HepG2 (cell line): ENCODE measurements at regions not wholly inside any gene's neighbourhood (a gene's known extent, or its start where the extent isn't known, plus 50 kb on each side); places are given as distances from the start of the nearest gene placed in this dataset.

Experiments
- ATAC-seq: fragments of 200-7000 bp; cut with Tn5 transposase; 3 replicates; pipeline ENCODE4 v1.9.1; 2020; ENCODE audit warnings: mild to moderate bottlenecking, moderate library complexity
- BruUV-seq: library from RNA; stranded (reverse); fragments of 400-500 nt; replicated peaks from 2 replicates; lab custom pipeline; 2021; lab: Mats Ljungman, UMichigan
- CTCF ChIA-PET: fragments of 300-600 bp; formaldehyde crosslinking; extraction: SDS; loops from one replicate; lab custom pipeline; 2021; ENCODE audit warnings: low total read pairs, inconsistent platforms, low intra/inter-chr PET ratio; lab: Yijun Ruan, JAX
- POLR2A ChIA-PET: fragments of 350-600 bp; sonication (Branson Sonifier 250); formaldehyde crosslinking; loops from one replicate; lab custom pipeline; 2020; ENCODE audit warnings: antibody characterized with exemption, inconsistent platforms; lab: Yijun Ruan, JAX
- DNase-seq: peaks from one replicate; pipeline ENCODE4 v3.0.0-alpha.2; 2015; ENCODE audit warnings: low spot score
- FAIRE-seq: peaks from 3 replicates; lab custom pipeline; 2011; peaks lifted over from hg19 to GRCh38; lab: Jason Lieb, UNC
- H2AFZ ChIP-seq: one replicate; pipeline ENCODE4 v1.6.1; 2011; ENCODE audit warnings: low read length, inconsistent platforms
- H3K27ac ChIP-seq: fragments of 300-600 bp; 3 replicates; pipeline ENCODE4 v1.8.0; 2011; ENCODE audit warnings: mixed run types, mild to moderate bottlenecking, mixed read lengths, low read length, inconsistent platforms; ENCODE audit not compliant: insufficient read depth; ENCODE audit errors: extremely low read length
- H3K27me3 ChIP-seq, 2 experiments: fragments of 200-600 bp in 1 of 2; 2 replicates in 1 of 2; 3 replicates in 1 of 2; pipeline versions ENCODE4 v1.6.0 to v1.8.0; 2011; ENCODE audit warnings: low read length in 2 of 2, mild to moderate bottlenecking in 2 of 2, moderate library complexity in 2 of 2, inconsistent platforms in 1 of 2; ENCODE audit not compliant: insufficient read depth in 2 of 2, control insufficient read depth in 1 of 2
- H3K36me3 ChIP-seq, 2 experiments: fragments of 200-600 bp in 1 of 2; replicated peaks in 1 of 2; 2 replicates in 1 of 2; 3 replicates in 1 of 2; pipeline versions ENCODE4 v1.5.1 to v1.8.0; 2011; ENCODE audit warnings: low read length in 2 of 2, inconsistent platforms in 1 of 2; ENCODE audit not compliant: insufficient read depth in 2 of 2, control insufficient read depth in 1 of 2
- H3K4me1 ChIP-seq: 2 replicates; pipeline ENCODE4 v1.5.1; 2012; ENCODE audit warnings: low read length, inconsistent platforms; ENCODE audit not compliant: insufficient read depth
- H3K4me2 ChIP-seq: 2 replicates; pipeline ENCODE4 v1.6.0; 2011; ENCODE audit warnings: low read depth, low read length, inconsistent platforms
- H3K4me3 ChIP-seq, 3 experiments: fragments of 200-600 bp in 1 of 3; sonication (generic), shearing (Covaris generic) in 1 of 3; replicated peaks in 1 of 3; 2 replicates each; pipeline ENCODE4 v1.5.1; 2011 to 2016; ENCODE audit warnings: low read length in 3 of 3, inconsistent platforms in 2 of 3, low read depth in 2 of 3, mild to moderate bottlenecking in 2 of 3, control low read depth in 1 of 3, mixed read lengths in 1 of 3; ENCODE audit not compliant: insufficient read depth in 1 of 3
- H3K79me2 ChIP-seq: one replicate; pipeline ENCODE4 v1.6.1; 2011; ENCODE audit warnings: low read length, inconsistent platforms; ENCODE audit not compliant: insufficient read depth
- H3K9ac ChIP-seq: 2 replicates; pipeline ENCODE4 v1.6.0; 2011; ENCODE audit warnings: mild to moderate bottlenecking, low read depth, low read length, inconsistent platforms; ENCODE audit not compliant: insufficient read depth
- H3K9me3 ChIP-seq: 2 replicates; pipeline ENCODE4 v1.5.1; 2012; ENCODE audit warnings: mild to moderate bottlenecking, low read length
- H4K20me1 ChIP-seq: 2 replicates; pipeline ENCODE4 v1.6.0; 2011; ENCODE audit warnings: inconsistent platforms, mild to moderate bottlenecking, low read length, moderate library complexity; ENCODE audit not compliant: insufficient read depth
- CENPT ChIP-seq: sonication (generic); formaldehyde crosslinking; IDR thresholded peaks from 2 replicates; pipeline ENCODE4 v1.8.0; 2022; ENCODE audit warnings: low read depth, mild to moderate bottlenecking, moderate library complexity, missing genetic modification reagents
- HNF1B ChIP-seq: sonication (generic); formaldehyde crosslinking; IDR thresholded peaks from 2 replicates; pipeline ENCODE4 v1.5.1; 2020; ENCODE audit warnings: mild to moderate bottlenecking, moderate library complexity, missing genetic modification reagents
- HNRNPLL ChIP-seq: fragments of 200-400 bp; formaldehyde crosslinking; IDR thresholded peaks from 2 replicates; pipeline ENCODE4 v1.6.1; 2017; ENCODE audit warnings: mild to moderate bottlenecking, low read depth, low read length; ENCODE audit not compliant: poor library complexity, severe bottlenecking
- IKZF4 ChIP-seq: sonication (generic); formaldehyde crosslinking; IDR thresholded peaks from 2 replicates; pipeline ENCODE4 v1.5.1; 2020; ENCODE audit warnings: borderline replicate concordance, mild to moderate bottlenecking, low read depth, missing genetic modification reagents; ENCODE audit errors: not compliant biosample characterization
- IRF1 ChIP-seq: sonication (generic); formaldehyde crosslinking; IDR thresholded peaks from 2 replicates; pipeline ENCODE4 v1.4.0; 2020; ENCODE audit warnings: low read depth, mild to moderate bottlenecking, missing genetic modification reagents
- NCOA5 ChIP-seq: sonication (generic); formaldehyde crosslinking; IDR thresholded peaks from 2 replicates; pipeline ENCODE4 v1.4.0; 2020; ENCODE audit warnings: missing genetic modification reagents
- NR2F2 ChIP-seq: IDR thresholded peaks from 2 replicates; pipeline ENCODE4 v1.6.1; 2012; ENCODE audit warnings: low read depth, inconsistent platforms, borderline replicate concordance
- PBX2 ChIP-seq: IDR thresholded peaks from 2 replicates; pipeline ENCODE4 v1.6.1; 2016; ENCODE audit warnings: control low read depth
- PCBP2 ChIP-seq: fragments of 200-400 bp; formaldehyde crosslinking; optimal IDR thresholded peaks from 2 replicates; pipeline ENCODE3; 2018; ENCODE audit warnings: low read length, low read depth; ENCODE audit not compliant: poor library complexity, severe bottlenecking
- POLR2G ChIP-seq: fragments of 200-400 bp; formaldehyde crosslinking; IDR thresholded peaks from 2 replicates; pipeline ENCODE4 v1.6.1; 2018; ENCODE audit warnings: mild to moderate bottlenecking, low read depth, low read length, moderate library complexity
- RNF2 ChIP-seq: fragments of 450-650 bp; conservative IDR thresholded peaks from 2 replicates; pipeline ENCODE4 v1.6.1; 2016; ENCODE audit warnings: low read depth
- SMC3 ChIP-seq: IDR thresholded peaks from 2 replicates; pipeline ENCODE4 v1.6.1; 2011; ENCODE audit warnings: low read length, improper control_type of control experiment
- SMYD3 ChIP-seq: sonication (generic); formaldehyde crosslinking; IDR thresholded peaks from 2 replicates; pipeline ENCODE4 v1.8.1; 2023; ENCODE audit warnings: mild to moderate bottlenecking, missing genetic modification reagents
- YEATS2 ChIP-seq: sonication (generic); formaldehyde crosslinking; IDR thresholded peaks from 2 replicates; pipeline ENCODE4 v1.4.0; 2020; ENCODE audit warnings: missing genetic modification reagents, borderline replicate concordance
- ZHX1 ChIP-seq: sonication (generic); formaldehyde crosslinking; IDR thresholded peaks from 2 replicates; pipeline ENCODE4 v1.8.1; 2022; ENCODE audit warnings: low read depth, mild to moderate bottlenecking, missing genetic modification reagents
- ZNF17 ChIP-seq: sonication (generic); formaldehyde crosslinking; IDR thresholded peaks from 2 replicates; pipeline ENCODE4 v1.5.0; 2020; ENCODE audit warnings: mild to moderate bottlenecking, missing genetic modification reagents
- ZNF260 ChIP-seq: sonication (generic); formaldehyde crosslinking; IDR thresholded peaks from 2 replicates; pipeline ENCODE4 v1.4.0; 2020; ENCODE audit warnings: missing genetic modification reagents, low read depth, mild to moderate bottlenecking, borderline replicate concordance
- ZNF383 ChIP-seq: sonication (generic); formaldehyde crosslinking; IDR thresholded peaks from 2 replicates; pipeline ENCODE4 v1.4.0; 2020; ENCODE audit warnings: missing genetic modification reagents, mild to moderate bottlenecking, borderline replicate concordance
- ZNF572 ChIP-seq: sonication (generic); formaldehyde crosslinking; IDR thresholded peaks from 2 replicates; pipeline ENCODE4 v1.5.1; 2020; ENCODE audit warnings: mild to moderate bottlenecking, missing genetic modification reagents
- WGBS: methylation state at CpG from one replicate; pipeline ENCODE4 v1.1.6; 2017; ENCODE audit warnings: low lambda C conversion rate; 5-methylcytosine and 5-hydroxymethylcytosine counted together
- in situ Hi-C: cut with HindIII; loops from 2 replicates; pipeline ENCODE4 v1.10.0; 2017; ENCODE audit warnings: low pct_unique_long_range_greater_than_20kb; ENCODE audit not compliant: extremely low pct_ligation_motif_present
- intact Hi-C: fragments of 100-400 bp; cut with micrococcal nuclease; formaldehyde crosslinking; loops from one replicate; pipeline ENCODE4 v1.10.0; 2022; ENCODE audit not compliant: unreplicated experiment

- TF ChIP-seq PBX2 (CRISPR knock-in tag) (no peak), ZNF260 (CRISPR knock-in tag) (no peak), ZNF572 (no peak), ZNF383 (CRISPR knock-in tag) (no peak), CENPT (no peak), IRF1 (CRISPR knock-in tag) (no peak), YEATS2 (CRISPR knock-in tag) (no peak), HNRNPLL (no peak), SMC3 (no peak)
Measured at GRCh38 chr4:144818136-144818535, 172.2 kb downstream of the HHIP start (continued).

GRCh38 chr4:144819591-144819990 is 173.6 kb downstream of the HHIP start:
- Histone ChIP-seq H3K79me2 (no peaks in the 10 kb centered on the region), H3K36me3 (no peaks in the 10 kb centered on the region), H2AFZ (no peak overlapping the region), H3K27me3 (no peaks in the 10 kb centered on the region), H4K20me1 (no peaks in the 10 kb centered on the region), H3K9ac (no peak overlapping the region), H3K4me3 (no peak overlapping the region), H3K4me1 (no peaks in the 10 kb centered on the region), H3K27ac (no peak overlapping the region), H3K9me3 (no peaks in the 10 kb centered on the region), H3K4me2 (no peak overlapping the region)
- BruUV-seq, result no TSS peak
- intact Hi-C loops, result no loop called here
- no peak for ATAC-seq
- POLR2A ChIA-PET, result no interaction called here
- WGBS, result 5% methylated on average over 3 of the region's 3 CpGs
- DNase-seq, result no peak
- in situ Hi-C loops, result no loop called here
- CTCF ChIA-PET, result no interaction called here
- no peak for FAIRE-seq
- no peak for TF ChIP-seq PCBP2
- no peak for TF ChIP-seq ZHX1 (CRISPR knock-in tag)
- TF ChIP-seq NCOA5 (CRISPR knock-in tag), result no peak
- TF ChIP-seq RNF2, result no peak
- no peak for TF ChIP-seq SMYD3
- no peak for TF ChIP-seq POLR2G
- TF ChIP-seq IKZF4 (CRISPR knock-in tag), result no peak
- TF ChIP-seq HNF1B (CRISPR knock-in tag), result no peak
- no peak for TF ChIP-seq ZNF17
- no peak for TF ChIP-seq NR2F2
